Kidney epithelial cell (primary cell): ENCODE measurements at regions not wholly inside any gene's neighbourhood (a gene's known extent, or its start where the extent isn't known, plus 50 kb on each side); places are given as distances from the start of the nearest gene placed in this dataset.
"Not testable (repeated sequence)": the region's sequence is repeated elsewhere in the genome, so short reads cannot be mapped to it uniquely, and the experiment has no call there.

Experiments used
- DNase-seq: peaks from one replicate; pipeline ENCODE4 v3.0.0-alpha.2; 2010; ENCODE audit warnings: low read depth
- H3K27me3 ChIP-seq: 2 replicates; pipeline ENCODE4 v1.6.0; 2011; ENCODE audit warnings: low read length; ENCODE audit not compliant: control insufficient read depth, insufficient read depth
- H3K36me3 ChIP-seq: 2 replicates; pipeline ENCODE4 v1.5.1; 2011; ENCODE audit warnings: low read length; ENCODE audit not compliant: control insufficient read depth, insufficient read depth
- H3K4me3 ChIP-seq: 2 replicates; pipeline ENCODE4 v1.5.1; 2011; ENCODE audit warnings: low read depth, mild to moderate bottlenecking, control low read depth, low read length
- TF ChIP-seq, protein P1 (sequence below): IDR thresholded peaks from 2 replicates; pipeline ENCODE4 v1.5.1; 2011; ENCODE audit warnings: mild to moderate bottlenecking, moderate library complexity, low read length, control low read depth, inconsistent platforms; ENCODE audit not compliant: insufficient read depth, poor library complexity, severe bottlenecking

DNA sequence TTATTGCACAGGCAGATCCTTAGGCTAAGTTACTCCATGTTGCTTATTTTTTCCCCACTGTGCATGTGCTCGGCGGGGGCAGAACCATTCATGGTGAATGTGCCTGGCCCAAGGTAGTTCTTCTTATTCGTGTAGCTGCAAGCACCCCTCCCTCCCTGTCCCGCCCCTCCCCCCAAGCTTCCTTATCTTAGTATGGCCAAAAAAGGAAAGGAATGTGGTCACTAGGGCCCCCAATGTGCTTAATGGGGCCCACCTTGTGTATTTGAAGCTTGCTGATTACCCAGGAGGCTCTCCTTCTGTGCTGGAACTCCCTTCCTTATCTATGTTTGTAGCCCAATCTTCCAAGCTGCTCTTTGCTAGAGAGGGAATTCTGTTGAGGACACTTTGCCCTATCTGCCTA, 1259.7 kb upstream of the RAG2 start:
- TF ChIP-seq, protein P1, sequence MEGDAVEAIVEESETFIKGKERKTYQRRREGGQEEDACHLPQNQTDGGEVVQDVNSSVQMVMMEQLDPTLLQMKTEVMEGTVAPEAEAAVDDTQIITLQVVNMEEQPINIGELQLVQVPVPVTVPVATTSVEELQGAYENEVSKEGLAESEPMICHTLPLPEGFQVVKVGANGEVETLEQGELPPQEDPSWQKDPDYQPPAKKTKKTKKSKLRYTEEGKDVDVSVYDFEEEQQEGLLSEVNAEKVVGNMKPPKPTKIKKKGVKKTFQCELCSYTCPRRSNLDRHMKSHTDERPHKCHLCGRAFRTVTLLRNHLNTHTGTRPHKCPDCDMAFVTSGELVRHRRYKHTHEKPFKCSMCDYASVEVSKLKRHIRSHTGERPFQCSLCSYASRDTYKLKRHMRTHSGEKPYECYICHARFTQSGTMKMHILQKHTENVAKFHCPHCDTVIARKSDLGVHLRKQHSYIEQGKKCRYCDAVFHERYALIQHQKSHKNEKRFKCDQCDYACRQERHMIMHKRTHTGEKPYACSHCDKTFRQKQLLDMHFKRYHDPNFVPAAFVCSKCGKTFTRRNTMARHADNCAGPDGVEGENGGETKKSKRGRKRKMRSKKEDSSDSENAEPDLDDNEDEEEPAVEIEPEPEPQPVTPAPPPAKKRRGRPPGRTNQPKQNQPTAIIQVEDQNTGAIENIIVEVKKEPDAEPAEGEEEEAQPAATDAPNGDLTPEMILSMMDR: no peak
- DNase-seq: no peak
- no peaks in the 10 kb centered on the region for H3K36me3 ChIP-seq
- H3K27me3 ChIP-seq: no peaks in the 10 kb centered on the region
- no peak overlapping the region for H3K4me3 ChIP-seq

DNA sequence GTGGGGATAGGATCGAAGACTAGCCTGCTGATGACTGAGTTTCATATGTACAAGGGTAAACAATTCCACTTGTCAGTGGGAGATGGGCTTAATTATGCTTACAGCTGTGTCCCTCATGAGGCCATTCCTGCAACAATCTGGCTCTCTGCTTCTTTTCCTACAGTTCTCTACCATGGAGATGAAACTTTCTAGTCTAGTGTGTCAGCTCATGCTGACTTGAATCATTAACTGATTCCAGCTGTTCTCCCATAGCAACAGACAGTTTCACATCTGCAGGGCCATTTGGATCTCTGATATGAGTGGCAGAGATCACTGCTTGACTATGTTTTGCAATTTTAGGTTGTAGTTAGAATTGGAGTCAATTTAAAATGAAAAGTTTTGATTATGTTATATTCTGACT, 1251.7 kb upstream of the RAG2 start:
- no peaks in the 10 kb centered on the region for H3K36me3 ChIP-seq
- TF ChIP-seq, protein P1: no peak
- no peak for DNase-seq
- no peak overlapping the region for H3K4me3 ChIP-seq
- no peaks in the 10 kb centered on the region for H3K27me3 ChIP-seq

DNA sequence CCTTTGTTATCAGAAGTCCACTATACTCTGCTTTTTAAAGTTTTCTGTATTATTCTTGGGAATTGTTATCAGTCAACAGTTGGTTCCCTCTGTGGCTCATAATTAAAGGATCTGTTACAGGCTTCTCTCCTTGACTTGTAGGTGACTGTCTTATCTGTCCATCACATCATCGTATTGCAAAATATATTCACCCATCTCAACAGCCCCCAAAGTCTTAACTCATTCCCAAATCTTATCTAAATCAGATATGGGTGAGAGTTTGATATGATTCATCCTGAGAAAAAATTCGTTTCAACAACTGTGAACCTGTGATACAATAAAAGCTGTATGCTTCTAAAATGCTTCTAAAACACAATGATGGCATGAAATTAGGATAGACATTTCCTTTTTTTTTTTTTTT, 1245.6 kb upstream of the RAG2 start:
- no peak overlapping the region for H3K4me3 ChIP-seq
- TF ChIP-seq, protein P1: no peak
- H3K36me3 ChIP-seq: no peaks in the 10 kb centered on the region
- H3K27me3 ChIP-seq: no peaks in the 10 kb centered on the region
- DNase-seq: no peak

DNA sequence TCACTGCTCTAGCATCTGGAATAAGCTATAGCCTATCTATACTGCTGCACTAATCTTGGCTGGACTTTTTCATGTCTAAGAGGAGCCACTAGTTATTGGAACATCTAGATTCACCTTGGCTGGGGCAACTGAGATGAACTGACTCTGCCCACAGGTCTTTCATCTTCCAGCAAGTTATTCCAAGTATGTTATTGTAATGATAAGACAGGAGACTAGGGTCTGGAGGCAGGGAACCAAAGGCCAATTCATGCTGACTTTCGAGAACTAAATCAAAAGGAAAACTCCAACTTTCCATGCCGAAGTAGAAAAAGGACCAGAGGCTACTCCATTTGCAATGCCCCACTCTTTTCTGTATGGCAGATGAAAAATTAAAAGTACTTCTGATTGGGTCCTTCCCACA, 1243.0 kb upstream of the RAG2 start:
- Histone ChIP-seq H3K4me3 (no peak overlapping the region), H3K27me3 (no peaks in the 10 kb centered on the region), H3K36me3 (no peaks in the 10 kb centered on the region)
- TF ChIP-seq, protein P1: no peak
- no peak for DNase-seq

DNA sequence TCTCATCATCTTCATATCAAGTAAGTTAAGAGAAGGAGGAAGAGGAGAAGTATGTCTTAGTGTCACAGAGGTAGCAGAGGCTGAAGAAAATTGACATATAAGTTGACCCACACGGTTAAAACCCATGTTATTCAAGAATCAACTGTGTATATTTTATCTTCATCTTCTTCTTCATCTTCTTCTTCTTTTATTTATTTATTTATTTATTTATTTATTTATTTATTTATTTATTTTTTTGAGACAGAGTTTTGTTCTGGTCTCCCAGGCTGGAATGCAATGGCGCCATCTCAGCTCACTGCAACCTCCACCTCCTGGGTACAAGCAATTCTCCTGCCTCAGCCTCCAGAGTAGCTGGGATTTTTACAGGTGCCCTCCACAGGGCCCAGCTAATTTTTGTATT, 1242.3 kb upstream of the RAG2 start:
- H3K27me3 ChIP-seq, H3K4me3 ChIP-seq, H3K36me3 ChIP-seq, DNase-seq: not testable (repeated sequence)

DNA sequence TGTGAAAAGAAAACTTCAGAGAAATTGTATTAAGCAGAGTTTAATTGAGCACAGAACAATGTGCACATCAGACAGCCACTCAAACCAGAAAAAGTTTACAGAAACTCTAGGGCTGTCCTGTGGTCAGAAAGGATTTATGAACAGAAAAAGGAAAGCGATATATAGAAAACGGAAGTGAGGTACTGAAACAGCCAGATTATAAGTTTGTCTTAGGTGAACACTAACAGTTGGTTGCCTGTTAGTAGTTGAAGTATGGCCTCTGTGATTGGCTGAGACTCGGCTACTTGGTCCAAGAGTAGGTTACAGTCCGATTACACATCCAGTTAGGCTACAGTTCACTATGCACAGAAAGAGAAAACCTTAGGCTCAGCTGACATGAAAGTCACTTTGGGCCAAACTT, 1232.5 kb upstream of the RAG2 start:
- Histone ChIP-seq H3K27me3 (no peaks in the 10 kb centered on the region), H3K4me3 (no peak overlapping the region), H3K36me3 (no peaks in the 10 kb centered on the region)
- no peak for DNase-seq
- TF ChIP-seq, protein P1: no peak
